Neutrophil (primary cell): ENCODE measurements at regions not wholly inside any gene's neighbourhood (a gene's known extent, or its start where the extent isn't known, plus 50 kb on each side); places are given as distances from the start of the nearest gene placed in this dataset.
"Not testable (repeated sequence)": the region's sequence is repeated elsewhere in the genome, so short reads cannot be mapped to it uniquely, and the experiment has no call there.

Source experiments
- H3K27ac ChIP-seq: fragments of 200-600 bp; sonication (generic); 2 replicates; pipeline ENCODE4 v1.5.1; 2016; ENCODE audit warnings: mild to moderate bottlenecking, moderate library complexity
- H3K27me3 ChIP-seq: fragments of 200-600 bp; sonication (generic); 2 replicates; pipeline ENCODE4 v1.6.0; 2016; ENCODE audit warnings: mild to moderate bottlenecking
- H3K36me3 ChIP-seq: fragments of 200-600 bp; sonication (generic); 2 replicates; pipeline ENCODE4 v1.5.1; 2017
- H3K4me1 ChIP-seq, 2 experiments: fragments of 200-600 bp in 1 of 2; sonication (generic) in 1 of 2; 1 replicate in 1 of 2; 2 replicates in 1 of 2; pipeline versions ENCODE4 v1.5.1 to v1.6.1; 2013 to 2016; ENCODE audit warnings: low read depth in 1 of 2, low read length in 1 of 2, mild to moderate bottlenecking in 1 of 2, moderate library complexity in 1 of 2; ENCODE audit not compliant: control insufficient read depth in 1 of 2, insufficient read depth in 1 of 2
- H3K4me3 ChIP-seq, 2 experiments: fragments of 200-600 bp in 1 of 2; sonication (generic) in 1 of 2; 1 replicate in 1 of 2; 2 replicates in 1 of 2; pipeline ENCODE4 v1.5.1; 2013 to 2016; ENCODE audit warnings: low read depth in 1 of 2, low read length in 1 of 2, mild to moderate bottlenecking in 1 of 2, moderate library complexity in 1 of 2
- H3K9me3 ChIP-seq: fragments of 200-600 bp; sonication (generic); 2 replicates; pipeline ENCODE4 v1.5.1; 2016
- TF ChIP-seq, protein P1 (sequence below): fragments of 200-600 bp; sonication (generic); IDR thresholded peaks from 2 replicates; pipeline ENCODE4 v1.5.1; 2016; ENCODE audit warnings: antibody characterized with exemption

DNA sequence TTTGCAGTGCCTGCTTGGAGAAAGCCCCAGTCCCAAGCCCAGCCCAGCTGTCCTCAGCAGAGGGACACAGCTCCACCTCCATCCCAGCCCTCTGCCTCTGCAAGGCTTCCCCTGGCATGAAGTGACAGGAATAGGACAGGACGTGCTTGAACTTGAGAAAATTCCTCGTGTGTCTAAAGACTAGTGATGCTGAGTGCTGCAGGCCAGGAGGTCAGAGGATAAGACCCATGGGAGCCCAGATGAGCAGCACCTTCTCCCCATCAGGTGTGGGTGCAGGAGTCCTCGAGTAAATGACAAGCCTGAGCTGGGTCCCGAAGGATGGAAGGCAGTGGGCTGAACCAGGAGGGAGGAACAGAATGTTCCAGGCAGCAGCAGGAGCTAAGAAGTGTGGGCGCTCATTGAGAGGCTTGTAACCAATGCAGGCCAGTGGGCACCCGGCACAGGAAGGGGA is 67.8 kb upstream of the UXS1 start:
- no peaks in the 10 kb centered on the region for H3K27me3 ChIP-seq
- H3K4me3 ChIP-seq, result no peak overlapping the region
- TF ChIP-seq, protein P1, sequence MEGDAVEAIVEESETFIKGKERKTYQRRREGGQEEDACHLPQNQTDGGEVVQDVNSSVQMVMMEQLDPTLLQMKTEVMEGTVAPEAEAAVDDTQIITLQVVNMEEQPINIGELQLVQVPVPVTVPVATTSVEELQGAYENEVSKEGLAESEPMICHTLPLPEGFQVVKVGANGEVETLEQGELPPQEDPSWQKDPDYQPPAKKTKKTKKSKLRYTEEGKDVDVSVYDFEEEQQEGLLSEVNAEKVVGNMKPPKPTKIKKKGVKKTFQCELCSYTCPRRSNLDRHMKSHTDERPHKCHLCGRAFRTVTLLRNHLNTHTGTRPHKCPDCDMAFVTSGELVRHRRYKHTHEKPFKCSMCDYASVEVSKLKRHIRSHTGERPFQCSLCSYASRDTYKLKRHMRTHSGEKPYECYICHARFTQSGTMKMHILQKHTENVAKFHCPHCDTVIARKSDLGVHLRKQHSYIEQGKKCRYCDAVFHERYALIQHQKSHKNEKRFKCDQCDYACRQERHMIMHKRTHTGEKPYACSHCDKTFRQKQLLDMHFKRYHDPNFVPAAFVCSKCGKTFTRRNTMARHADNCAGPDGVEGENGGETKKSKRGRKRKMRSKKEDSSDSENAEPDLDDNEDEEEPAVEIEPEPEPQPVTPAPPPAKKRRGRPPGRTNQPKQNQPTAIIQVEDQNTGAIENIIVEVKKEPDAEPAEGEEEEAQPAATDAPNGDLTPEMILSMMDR, result no peak
- no peaks in the 10 kb centered on the region for H3K4me1 ChIP-seq
- H3K9me3 ChIP-seq, result no peaks in the 10 kb centered on the region
- no peak overlapping the region for H3K27ac ChIP-seq
- H3K36me3 ChIP-seq, result no peaks in the 10 kb centered on the region

DNA sequence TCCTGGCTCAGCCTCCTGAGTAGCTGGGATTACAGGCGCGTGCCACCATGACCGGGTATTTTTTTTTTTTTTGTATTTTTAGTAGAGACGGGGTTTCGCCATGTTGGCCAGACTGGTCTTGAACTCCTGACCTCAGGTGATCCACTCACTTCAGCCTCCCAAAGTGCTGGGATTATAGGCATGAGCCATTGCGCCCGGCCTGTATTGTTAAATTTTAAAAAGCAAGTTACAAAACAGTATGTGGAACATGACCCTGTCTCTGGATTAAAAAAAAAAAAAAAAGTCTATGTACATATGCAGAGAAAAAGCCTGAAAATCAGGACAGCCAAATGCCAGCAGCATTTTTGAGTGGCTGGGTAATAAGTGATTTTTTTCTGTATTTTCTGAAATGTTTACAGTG is 64.8 kb upstream of the UXS1 start:
- H3K27me3 ChIP-seq, H3K27ac ChIP-seq, H3K9me3 ChIP-seq, H3K4me1 ChIP-seq, H3K36me3 ChIP-seq, H3K4me3 ChIP-seq: not testable (repeated sequence)

DNA sequence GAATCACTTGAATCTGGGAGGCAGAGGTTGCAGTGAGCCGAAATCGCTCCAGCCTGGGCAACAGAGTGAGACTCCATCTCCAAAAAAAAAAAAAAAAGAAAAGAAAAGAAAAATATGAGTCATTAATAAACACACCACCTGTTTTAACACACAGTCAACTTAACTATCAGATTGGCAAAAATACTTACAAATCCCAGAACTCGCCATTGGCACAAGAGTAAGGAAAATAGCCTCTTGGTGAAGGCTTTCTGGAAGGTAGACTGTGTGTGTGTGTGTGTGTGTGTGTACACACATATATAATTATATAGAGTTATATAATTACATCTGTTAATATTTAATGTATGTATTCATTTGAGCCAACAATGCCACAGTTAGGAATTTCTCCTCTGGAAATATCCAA is 63.7 kb upstream of the UXS1 start:
- H3K4me1 ChIP-seq, result no peaks in the 10 kb centered on the region
- TF ChIP-seq, protein P1, result no peak
- H3K36me3 ChIP-seq, result no peaks in the 10 kb centered on the region
- H3K4me3 ChIP-seq, result no peak overlapping the region
- no peaks in the 10 kb centered on the region for H3K27me3 ChIP-seq
- no peaks in the 10 kb centered on the region for H3K9me3 ChIP-seq
- no peak overlapping the region for H3K27ac ChIP-seq

DNA sequence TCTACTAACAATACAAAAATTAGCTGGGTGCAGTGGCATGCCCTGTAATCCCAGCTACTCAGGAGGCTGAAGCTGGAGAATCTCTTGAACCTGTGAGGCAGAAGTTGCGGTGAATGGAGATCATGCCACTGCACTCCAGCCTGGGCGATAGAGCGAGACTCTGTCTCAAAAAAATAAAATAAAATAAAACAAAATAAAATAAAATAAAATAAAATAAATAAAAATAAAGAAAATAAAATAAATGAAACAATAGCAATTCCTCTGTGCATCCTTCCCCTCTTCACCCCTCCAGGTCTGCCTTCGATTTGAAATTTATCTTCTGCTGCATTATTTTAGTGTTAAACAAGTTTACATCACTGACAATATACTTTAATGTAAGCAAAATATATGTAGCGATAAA is 63.0 kb upstream of the UXS1 start:
- no peaks in the 10 kb centered on the region for H3K27me3 ChIP-seq
- H3K4me1 ChIP-seq, result no peaks in the 10 kb centered on the region
- no peak overlapping the region for H3K27ac ChIP-seq
- H3K4me3 ChIP-seq, result no peak overlapping the region
- no peaks in the 10 kb centered on the region for H3K9me3 ChIP-seq
- H3K36me3 ChIP-seq, result no peaks in the 10 kb centered on the region
- TF ChIP-seq, protein P1, result no peak

DNA sequence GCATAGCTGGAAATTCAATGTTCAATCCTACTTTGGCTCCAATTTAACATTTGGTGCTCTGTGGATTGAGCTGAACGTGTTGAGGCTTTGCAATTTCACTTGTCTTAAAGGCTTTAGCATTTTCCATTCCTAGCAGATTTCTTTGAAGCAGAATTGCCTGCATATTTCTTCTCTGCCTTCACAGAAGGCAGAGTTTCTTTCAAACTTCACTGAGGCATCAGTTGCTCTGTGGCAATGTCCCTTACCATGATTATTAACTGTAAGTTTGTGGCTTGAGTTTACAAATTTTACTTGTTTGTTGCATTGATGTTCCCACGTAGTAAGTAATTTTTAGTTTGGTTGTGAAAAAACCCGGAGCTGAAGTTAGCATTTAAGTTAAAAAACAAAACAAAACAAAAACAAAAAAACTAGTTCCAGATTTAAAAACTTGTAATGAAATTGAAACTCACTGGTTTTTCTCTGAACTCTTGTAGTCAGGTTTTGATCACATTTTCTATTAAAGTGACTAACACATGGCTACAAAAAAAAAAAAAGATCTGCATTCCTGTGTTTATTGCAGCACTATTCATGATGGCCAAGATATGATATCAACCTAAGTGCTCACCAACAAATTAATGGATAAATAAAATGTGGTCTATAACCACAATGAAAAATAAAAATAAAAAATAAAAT is 55.2 kb upstream of the UXS1 start:
- H3K36me3 ChIP-seq, H3K4me3 ChIP-seq, H3K27ac ChIP-seq, H3K4me1 ChIP-seq, H3K27me3 ChIP-seq, H3K9me3 ChIP-seq: not testable (repeated sequence)

DNA sequence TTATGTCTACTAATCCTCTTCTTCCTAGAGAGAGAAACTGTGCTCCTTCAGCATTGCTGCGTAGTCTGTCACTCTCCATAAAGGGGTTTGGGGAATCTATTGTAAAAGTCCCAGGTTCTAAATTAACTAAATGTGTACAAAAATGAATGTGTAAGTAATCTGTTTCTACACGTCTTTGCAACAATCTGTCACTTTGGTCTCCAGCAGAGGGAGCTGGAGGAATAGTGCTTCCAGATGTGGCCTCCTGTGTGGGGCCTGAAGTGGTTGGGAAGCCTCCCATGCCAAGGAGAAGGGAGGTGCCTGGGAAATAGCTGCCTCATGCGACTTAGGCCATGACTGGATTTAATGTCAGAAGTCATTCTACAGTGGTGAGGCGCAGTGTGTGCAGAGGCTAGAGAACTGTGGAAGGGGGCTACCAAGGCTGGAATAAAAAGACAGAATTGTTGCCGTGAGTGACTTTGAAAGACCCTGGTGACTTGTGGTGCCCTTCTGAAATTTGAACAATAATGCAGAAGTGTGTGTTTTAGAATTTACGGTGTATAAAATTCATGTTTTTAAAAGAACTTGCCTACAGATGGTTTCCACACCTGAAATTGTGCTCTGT is 54.5 kb upstream of the UXS1 start:
- H3K27me3 ChIP-seq, H3K36me3 ChIP-seq, H3K4me1 ChIP-seq, H3K27ac ChIP-seq, H3K9me3 ChIP-seq, H3K4me3 ChIP-seq: not testable (repeated sequence)
